ENCODE measurements at regions not wholly inside any gene's neighbourhood (a gene's known extent, or its start where the extent isn't known, plus 50 kb on each side); places are given as distances from the start of the nearest gene placed in this dataset.

GRCh38 chr1:182147951-182148350 lies 86.4 kb upstream of the ZNF648 start:
- no peak for FAIRE-seq

- no peak for FAIRE-seq
Observed at GRCh38 chr1:182147136-182147820, 85.8 kb upstream of the ZNF648 start.

- FAIRE-seq, result no peak
Observed at GRCh38 chr1:182146286-182146685, 84.8 kb upstream of the ZNF648 start.

- no peak for FAIRE-seq
Observed at GRCh38 chr1:182145441-182145840, 83.9 kb upstream of the ZNF648 start.

GRCh38 chr1:182144646-182145030 lies 83.1 kb upstream of the ZNF648 start:
- FAIRE-seq, result no peak

- no peak for FAIRE-seq
Observed at GRCh38 chr1:182143825-182144645, 82.5 kb upstream of the ZNF648 start.

GRCh38 chr1:182143154-182143657 lies 81.7 kb upstream of the ZNF648 start:
- no peak for FAIRE-seq

GRCh38 chr1:182142621-182143020 lies 81.1 kb upstream of the ZNF648 start:
- FAIRE-seq, result no peak

GRCh38 chr1:182141040-182141439 lies 79.5 kb upstream of the ZNF648 start:
- FAIRE-seq, result no peak

GRCh38 chr1:182139496-182139895 lies 78.0 kb upstream of the ZNF648 start:
- FAIRE-seq, result no peak

- FAIRE-seq, result no peak
Observed at GRCh38 chr1:182137546-182137945, 76.0 kb upstream of the ZNF648 start.

- FAIRE-seq, result no peak
Observed at GRCh38 chr1:182135946-182136345, 74.4 kb upstream of the ZNF648 start.

- FAIRE-seq, result no peak
Observed at GRCh38 chr1:182134257-182134656, 72.7 kb upstream of the ZNF648 start.

GRCh38 chr1:182133181-182133580 lies 71.7 kb upstream of the ZNF648 start:
- no peak for FAIRE-seq

- no peak for FAIRE-seq
Observed at GRCh38 chr1:182129398-182129797, 67.9 kb upstream of the ZNF648 start.

GRCh38 chr1:182128502-182128901 lies 67.0 kb upstream of the ZNF648 start:
- FAIRE-seq, result no peak

GRCh38 chr1:182127656-182128055 lies 66.1 kb upstream of the ZNF648 start:
- no peak for FAIRE-seq

- no peak for FAIRE-seq
Observed at GRCh38 chr1:182126272-182126800, 64.8 kb upstream of the ZNF648 start.

GRCh38 chr1:182122913-182123260 lies 61.4 kb upstream of the ZNF648 start:
- FAIRE-seq, result no peak

- no peak for FAIRE-seq
Observed at GRCh38 chr1:182122256-182122912, 60.9 kb upstream of the ZNF648 start.

GRCh38 chr1:182121787-182122186 lies 60.3 kb upstream of the ZNF648 start:
- no peak for FAIRE-seq

- FAIRE-seq, result no peak
Observed at GRCh38 chr1:182120411-182121258, 59.1 kb upstream of the ZNF648 start.

- FAIRE-seq, result no peak
Observed at GRCh38 chr1:182119631-182120030, 58.1 kb upstream of the ZNF648 start.
